IPS DF 6.9 (cell line): ENCODE measurements at regions not wholly inside any gene's neighbourhood (a gene's known extent, or its start where the extent isn't known, plus 50 kb on each side); places are given as distances from the start of the nearest gene placed in this dataset.

ENCODE experiments used
- DNase-seq: peaks from one replicate; pipeline ENCODE4 v3.0.0-alpha.2; 2013; ENCODE audit warnings: low read depth, low spot score
- H3K27ac ChIP-seq: one replicate; pipeline ENCODE4 v1.5.1; 2013; ENCODE audit warnings: low read length, control low read depth
- H3K27me3 ChIP-seq: 2 replicates; pipeline ENCODE4 v1.6.1; 2013; ENCODE audit warnings: mild to moderate bottlenecking, low read length; ENCODE audit not compliant: control insufficient read depth, insufficient read depth
- H3K36me3 ChIP-seq: 2 replicates; pipeline ENCODE4 v1.6.1; 2013; ENCODE audit warnings: low read length; ENCODE audit not compliant: control insufficient read depth, insufficient read depth
- H3K4me1 ChIP-seq: 2 replicates; pipeline ENCODE4 v1.6.1; 2013; ENCODE audit warnings: low read length; ENCODE audit not compliant: control insufficient read depth, insufficient read depth
- H3K4me3 ChIP-seq: 2 replicates; pipeline ENCODE4 v1.5.1; 2013; ENCODE audit warnings: mild to moderate bottlenecking, low read length
- H3K9me3 ChIP-seq: 2 replicates; pipeline ENCODE4 v1.6.1; 2013; ENCODE audit warnings: low read length, inconsistent platforms; ENCODE audit not compliant: control insufficient read depth, insufficient read depth
- WGBS: extraction: QIAGEN DNeasy Blood & Tissue Kit; methylation state at CpG from one replicate; pipeline ENCODE4 v1.1.7; 2013; ENCODE audit warnings: mixed read lengths, missing lambda C conversion rate; ENCODE audit not compliant: insufficient read length, insufficient coverage; 5-methylcytosine and 5-hydroxymethylcytosine counted together

DNA sequence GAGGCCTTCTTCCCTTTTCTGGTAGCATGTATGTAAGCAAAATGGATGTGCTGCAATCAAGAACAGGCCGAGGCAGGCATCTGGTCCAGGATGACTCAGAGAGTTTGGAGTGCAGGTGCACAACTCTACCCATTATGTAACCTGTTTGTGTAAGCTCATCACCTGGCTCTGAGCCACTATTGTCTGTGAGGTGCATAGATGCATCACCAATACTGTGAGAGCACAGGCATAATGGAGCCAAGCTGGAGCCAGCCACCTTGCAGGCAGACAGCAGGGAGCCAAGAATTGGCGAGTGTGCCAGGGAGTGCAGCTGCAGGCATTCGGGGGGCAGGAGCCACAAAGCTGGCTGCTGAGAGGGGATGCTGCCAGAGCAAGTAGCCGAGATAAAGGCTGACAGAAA lies 549.9 kb upstream of the RGS18 start:
- no peaks in the 10 kb centered on the region for H3K27me3 ChIP-seq
- no peaks in the 10 kb centered on the region for H3K36me3 ChIP-seq
- H3K9me3 ChIP-seq: no peaks in the 10 kb centered on the region
- no peak for DNase-seq
- H3K4me1 ChIP-seq: no peaks in the 10 kb centered on the region
- no peak overlapping the region for H3K4me3 ChIP-seq
- WGBS: no CpG with 5 or more reads among the region's 4 CpGs
- no peak overlapping the region for H3K27ac ChIP-seq

GRCh38 chr1:191609305-191609704 lies 549.0 kb upstream of the RGS18 start:
- Histone ChIP-seq H3K36me3 (no peaks in the 10 kb centered on the region), H3K4me3 (no peak overlapping the region), H3K27me3 (no peaks in the 10 kb centered on the region), H3K4me1 (no peaks in the 10 kb centered on the region), H3K9me3 (no peaks in the 10 kb centered on the region), H3K27ac (no peak overlapping the region)
- DNase-seq: no peak

GRCh38 chr1:191615101-191615821 lies 543.0 kb upstream of the RGS18 start:
- Histone ChIP-seq H3K27ac (no peak overlapping the region), H3K4me3 (no peak overlapping the region), H3K4me1 (no peaks in the 10 kb centered on the region), H3K9me3 (no peaks in the 10 kb centered on the region), H3K36me3 (no peaks in the 10 kb centered on the region), H3K27me3 (no peaks in the 10 kb centered on the region)
- WGBS: no CpG with 5 or more reads among the region's 4 CpGs
- DNase-seq: no peak

GRCh38 chr1:191618181-191618580 lies 540.1 kb upstream of the RGS18 start:
- no peak overlapping the region for H3K27ac ChIP-seq
- H3K4me1 ChIP-seq: no peaks in the 10 kb centered on the region
- H3K36me3 ChIP-seq: no peaks in the 10 kb centered on the region
- H3K27me3 ChIP-seq: no peaks in the 10 kb centered on the region
- H3K4me3 ChIP-seq: no peak overlapping the region
- no peaks in the 10 kb centered on the region for H3K9me3 ChIP-seq
- no peak for DNase-seq
- WGBS: no CpG with 5 or more reads among the region's 2 CpGs

DNA sequence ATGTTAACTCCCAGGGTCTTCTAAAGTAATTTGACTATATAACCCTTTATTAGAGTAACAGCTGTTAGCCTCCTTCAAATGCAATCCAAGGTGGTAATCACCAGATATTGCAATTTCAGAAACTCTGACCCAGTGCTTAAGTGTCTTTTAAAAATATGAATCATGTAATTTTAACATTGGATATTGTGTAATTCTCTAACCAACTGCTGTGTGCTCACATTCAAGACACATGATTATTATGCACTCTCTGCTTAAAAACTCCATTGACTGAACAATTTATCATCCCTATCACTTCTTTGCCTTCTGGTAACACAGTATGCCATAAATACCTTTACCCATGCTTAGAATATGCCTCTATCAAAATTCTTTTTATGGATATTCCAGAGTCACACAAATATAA lies 537.4 kb upstream of the RGS18 start:
- no peak for DNase-seq
- Histone ChIP-seq H3K27me3 (no peaks in the 10 kb centered on the region), H3K4me3 (no peak overlapping the region), H3K4me1 (no peaks in the 10 kb centered on the region), H3K27ac (no peak overlapping the region), H3K9me3 (no peaks in the 10 kb centered on the region), H3K36me3 (no peaks in the 10 kb centered on the region)

DNA sequence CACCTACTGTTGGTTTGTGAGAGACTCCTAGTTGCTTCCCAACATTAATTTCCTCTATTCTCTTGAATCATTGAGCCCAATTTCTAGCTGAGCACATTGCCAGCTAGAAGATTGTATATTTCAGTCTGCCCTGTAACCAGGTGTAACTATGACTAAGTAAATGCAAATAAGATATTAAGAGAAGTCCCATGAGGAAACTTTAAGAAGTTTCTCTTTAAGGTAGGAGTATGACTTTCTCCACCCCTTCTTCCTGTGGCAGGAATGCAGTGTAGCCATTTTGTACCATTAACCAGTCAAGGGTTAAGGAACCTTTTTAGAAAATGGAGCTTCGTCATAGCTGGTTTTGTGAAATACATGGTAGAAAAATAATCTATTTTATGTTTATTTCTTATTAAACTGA lies 534.2 kb upstream of the RGS18 start:
- H3K4me1 ChIP-seq: no peaks in the 10 kb centered on the region
- WGBS: no CpG with 5 or more reads among the region's 1 CpG
- no peak for DNase-seq
- no peaks in the 10 kb centered on the region for H3K9me3 ChIP-seq
- no peaks in the 10 kb centered on the region for H3K27me3 ChIP-seq
- no peak overlapping the region for H3K27ac ChIP-seq
- no peaks in the 10 kb centered on the region for H3K36me3 ChIP-seq
- no peak overlapping the region for H3K4me3 ChIP-seq

- H3K4me1 ChIP-seq: no peaks in the 10 kb centered on the region
- H3K4me3 ChIP-seq: no peak overlapping the region
- no peaks in the 10 kb centered on the region for H3K9me3 ChIP-seq
- H3K27me3 ChIP-seq: no peaks in the 10 kb centered on the region
- no peaks in the 10 kb centered on the region for H3K36me3 ChIP-seq
- no peak overlapping the region for H3K27ac ChIP-seq
- DNase-seq: no peak
These were observed 528.4 kb upstream of the RGS18 start for GRCh38 chr1:191629836-191630235.

DNA sequence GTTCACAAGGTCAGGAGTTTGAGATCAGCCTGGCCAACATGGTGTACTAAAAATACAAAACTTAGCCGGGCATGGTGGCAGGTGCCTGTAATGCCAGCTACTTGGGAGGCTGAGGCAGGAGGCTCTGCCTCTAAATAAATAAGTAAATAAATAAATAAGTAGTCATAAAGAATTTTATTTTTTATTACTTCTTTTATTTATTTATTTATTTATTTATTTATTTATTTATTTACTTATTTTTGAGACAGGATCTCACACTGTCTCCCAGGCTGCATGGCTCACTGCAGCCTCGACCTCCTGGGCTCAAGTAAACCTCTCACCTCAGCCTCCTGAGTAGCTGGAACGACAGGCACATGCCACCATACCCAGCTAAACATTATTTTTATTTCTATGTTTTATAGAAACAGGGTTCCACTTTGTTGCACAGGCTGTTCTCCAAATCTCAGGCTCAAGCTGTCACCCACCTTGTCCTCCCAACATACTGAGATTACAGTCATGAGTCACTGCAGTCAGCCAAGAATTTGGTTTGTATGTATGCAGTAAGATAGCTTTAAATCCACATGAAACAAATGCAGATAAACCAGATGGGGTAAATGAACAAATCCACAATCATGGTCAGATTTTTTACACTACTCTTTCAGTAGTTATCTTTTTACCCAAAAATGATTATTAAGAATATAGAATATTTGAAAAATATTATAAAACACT lies 523.3 kb upstream of the RGS18 start:
- H3K36me3 ChIP-seq: no peaks in the 10 kb centered on the region
- no peaks in the 10 kb centered on the region for H3K27me3 ChIP-seq
- no peaks in the 10 kb centered on the region for H3K9me3 ChIP-seq
- H3K4me3 ChIP-seq: no peak overlapping the region
- WGBS: no CpG with 5 or more reads among the region's 3 CpGs
- no peaks in the 10 kb centered on the region for H3K4me1 ChIP-seq
- DNase-seq: no peak
- no peak overlapping the region for H3K27ac ChIP-seq

GRCh38 chr1:191636345-191636744 lies 521.9 kb upstream of the RGS18 start:
- no peak for DNase-seq
- no peak overlapping the region for H3K4me3 ChIP-seq
- H3K27me3 ChIP-seq: no peaks in the 10 kb centered on the region
- no peaks in the 10 kb centered on the region for H3K36me3 ChIP-seq
- no peaks in the 10 kb centered on the region for H3K4me1 ChIP-seq
- H3K27ac ChIP-seq: no peak overlapping the region
- no peaks in the 10 kb centered on the region for H3K9me3 ChIP-seq

DNA sequence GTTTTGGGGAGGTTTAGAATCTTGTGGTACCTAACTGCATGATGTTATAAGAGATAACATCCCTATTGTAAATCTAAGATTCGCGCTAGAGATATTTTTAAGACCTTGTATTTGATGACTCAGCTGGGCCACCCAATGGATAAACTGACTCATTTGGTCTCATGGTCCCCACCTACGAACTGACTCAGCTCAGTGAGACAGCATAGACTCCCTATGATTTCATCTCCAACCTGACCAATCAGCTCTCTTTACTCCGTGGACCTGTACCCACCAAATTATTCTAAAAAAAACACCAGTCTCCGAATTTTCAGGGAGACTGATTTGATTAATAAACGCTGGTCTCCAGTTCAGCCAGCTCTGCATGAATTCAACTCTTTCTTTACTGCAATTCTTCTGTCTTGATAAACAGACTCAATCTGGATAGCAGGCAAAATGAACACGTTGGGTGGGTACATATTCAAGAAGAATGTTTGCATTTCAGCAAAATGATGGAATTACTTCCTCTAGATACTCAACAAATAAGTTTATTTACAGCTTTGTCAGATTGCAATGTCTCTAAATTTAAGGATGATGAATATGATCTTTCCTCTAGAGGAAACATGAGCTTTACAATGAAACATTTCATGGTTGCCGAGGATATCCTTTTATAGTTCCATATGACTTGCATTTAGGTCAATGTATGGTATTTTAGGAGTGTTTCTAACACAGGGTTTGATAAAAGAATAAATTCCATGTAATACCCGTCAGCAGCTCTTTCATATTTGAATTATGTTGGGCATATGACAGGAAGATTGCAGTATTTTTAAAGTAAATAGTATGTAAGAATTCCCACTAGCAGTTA lies 516.6 kb upstream of the RGS18 start:
- Histone ChIP-seq H3K4me1 (no peaks in the 10 kb centered on the region), H3K27ac (no peak overlapping the region), H3K36me3 (no peaks in the 10 kb centered on the region), H3K4me3 (no peak overlapping the region), H3K9me3 (no peaks in the 10 kb centered on the region), H3K27me3 (no peaks in the 10 kb centered on the region)
- WGBS: no CpG with 5 or more reads among the region's 9 CpGs
- no peak for DNase-seq
